Stimulated activated CD8-positive, alpha-beta memory T cell treated with anti-CD3 and anti-CD28 coated beads, Interleukin-15, amount 100 ng/mL, for 4 hours (primary cell): ENCODE measurements at regions not wholly inside any gene's neighbourhood (a gene's known extent, or its start where the extent isn't known, plus 50 kb on each side); places are given as distances from the start of the nearest gene placed in this dataset.

Experiments used
- DNase-seq, 2 donors: peaks; one replicate each; pipeline ENCODE4 v3.0.0-alpha.2; 2020; ENCODE audit warnings: low read depth in 2 of 2

DNA sequence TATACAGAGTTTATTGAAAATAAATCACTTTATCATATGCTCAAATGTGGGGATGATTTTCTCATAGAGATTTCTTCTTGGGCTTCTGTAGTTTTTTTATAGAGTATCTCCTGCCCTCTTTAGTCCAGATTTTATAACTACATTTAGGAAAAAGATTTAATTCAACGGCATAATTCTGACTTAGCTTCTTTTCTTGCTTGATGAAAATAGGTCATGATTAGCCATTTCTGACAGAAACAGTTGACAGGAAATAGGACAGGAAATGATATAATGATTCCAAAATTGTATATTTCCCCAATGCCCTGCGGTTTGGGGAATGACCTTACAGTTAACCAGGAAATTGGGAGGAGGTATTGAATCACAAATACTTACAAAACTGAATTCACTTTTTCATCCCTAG, 1531.9 kb upstream of the ACVR2A start:
- DNase-seq: no peak

DNA sequence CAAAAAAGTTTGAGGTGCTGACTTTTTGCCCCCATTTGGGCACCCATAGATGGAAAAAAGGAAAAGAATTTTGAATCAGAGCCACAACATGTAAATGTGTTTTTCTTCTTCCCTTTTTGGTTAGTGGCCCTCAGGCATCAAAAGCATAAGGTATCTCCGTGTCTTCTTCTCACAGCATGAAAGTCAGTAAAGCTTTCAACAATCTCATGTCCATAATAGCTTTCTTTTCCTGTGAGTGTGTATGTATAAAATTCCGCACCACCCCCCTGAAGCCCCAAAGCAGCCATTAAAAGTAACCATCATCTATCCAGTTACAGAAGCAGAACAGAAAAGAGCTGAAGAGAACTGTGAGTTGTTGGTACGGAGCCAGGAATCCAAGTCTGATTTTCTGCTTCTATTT, 1539.7 kb upstream of the ACVR2A start:
- no peak for DNase-seq

DNA sequence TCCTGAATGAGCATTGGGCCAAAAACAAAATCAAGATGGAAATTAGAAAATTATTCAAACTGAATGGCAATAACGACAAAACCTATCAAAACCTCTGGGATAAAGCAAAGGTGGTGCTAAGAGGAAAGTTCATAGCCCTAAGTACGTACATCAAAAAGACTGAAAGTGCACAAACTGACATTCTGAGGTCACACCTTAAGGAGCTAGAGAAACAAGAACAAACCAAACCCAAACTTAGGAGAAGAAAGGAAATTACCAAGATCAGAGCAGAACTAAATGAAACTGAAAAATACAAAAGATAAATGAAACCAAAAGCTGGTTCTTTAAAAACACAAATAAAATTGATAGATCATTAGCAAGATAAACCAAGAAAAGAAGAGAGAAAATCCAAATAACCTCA, 1543.5 kb upstream of the ACVR2A start:
- DNase-seq: no peak

DNA sequence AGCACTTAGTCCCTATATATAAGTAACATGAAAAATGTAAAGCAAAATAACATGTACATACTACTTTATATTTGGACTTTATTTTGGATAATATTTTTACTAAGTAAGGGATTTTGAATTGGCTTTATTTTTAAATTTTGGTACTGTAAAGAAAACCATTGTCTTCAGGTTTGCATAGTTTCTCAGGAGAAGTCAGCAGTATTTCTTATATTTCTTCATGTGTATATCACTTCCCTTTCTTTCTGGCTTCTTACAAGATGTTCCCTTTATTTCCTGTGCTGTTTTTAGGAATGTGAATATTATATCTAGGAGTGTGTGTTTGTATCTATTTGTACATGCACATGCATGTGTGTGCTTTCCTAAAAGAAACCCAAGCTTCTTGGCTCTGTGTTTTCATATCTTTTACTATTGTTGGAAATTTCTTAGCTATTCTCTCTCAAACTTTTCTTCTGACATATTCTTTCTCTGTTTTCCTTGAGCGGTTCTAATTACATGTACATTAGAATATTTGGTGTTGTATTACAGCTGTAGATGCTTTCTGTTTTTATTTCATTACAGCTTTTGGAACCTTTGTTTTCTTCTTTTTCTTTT, 1549.7 kb upstream of the ACVR2A start:
- no peak for DNase-seq

DNA sequence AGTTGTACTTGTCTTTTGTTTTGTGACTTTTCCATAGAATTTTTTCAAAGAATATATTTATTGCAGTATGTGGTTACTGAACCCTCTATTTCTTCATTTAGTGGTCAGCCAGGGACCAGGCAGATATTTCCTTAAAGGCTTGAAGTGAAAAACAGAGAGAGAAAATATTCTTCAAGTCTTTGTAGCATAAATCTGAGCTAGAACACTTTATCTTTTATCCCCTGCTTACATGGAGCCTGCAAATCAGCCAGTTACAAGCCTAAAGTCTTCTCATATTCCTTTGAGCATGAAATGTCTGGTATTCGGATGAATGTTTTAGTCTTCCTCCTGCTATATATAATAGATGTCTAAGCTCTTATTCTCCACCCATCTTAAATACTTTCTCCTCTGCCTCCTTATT, 1557.5 kb upstream of the ACVR2A start:
- DNase-seq: no peak

DNA sequence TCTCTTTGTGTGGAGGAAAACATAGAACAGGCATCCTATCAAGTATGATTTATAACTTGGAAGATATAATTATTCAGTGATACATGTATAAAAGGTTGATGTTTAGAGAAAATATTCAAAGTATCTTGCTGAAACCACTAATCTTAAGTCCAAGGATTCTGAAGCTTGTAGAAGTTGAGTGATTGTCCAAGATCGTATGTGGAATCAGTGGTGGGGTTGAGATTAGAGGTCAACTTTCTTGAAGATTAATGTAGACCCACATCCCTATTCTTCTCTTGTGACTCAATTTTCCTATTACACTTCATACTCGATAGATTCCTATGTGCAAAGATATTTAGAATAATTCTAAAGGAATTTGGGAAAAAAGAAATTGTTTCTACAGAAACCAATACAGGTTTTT, 1565.9 kb upstream of the ACVR2A start:
- DNase-seq: no peak

DNA sequence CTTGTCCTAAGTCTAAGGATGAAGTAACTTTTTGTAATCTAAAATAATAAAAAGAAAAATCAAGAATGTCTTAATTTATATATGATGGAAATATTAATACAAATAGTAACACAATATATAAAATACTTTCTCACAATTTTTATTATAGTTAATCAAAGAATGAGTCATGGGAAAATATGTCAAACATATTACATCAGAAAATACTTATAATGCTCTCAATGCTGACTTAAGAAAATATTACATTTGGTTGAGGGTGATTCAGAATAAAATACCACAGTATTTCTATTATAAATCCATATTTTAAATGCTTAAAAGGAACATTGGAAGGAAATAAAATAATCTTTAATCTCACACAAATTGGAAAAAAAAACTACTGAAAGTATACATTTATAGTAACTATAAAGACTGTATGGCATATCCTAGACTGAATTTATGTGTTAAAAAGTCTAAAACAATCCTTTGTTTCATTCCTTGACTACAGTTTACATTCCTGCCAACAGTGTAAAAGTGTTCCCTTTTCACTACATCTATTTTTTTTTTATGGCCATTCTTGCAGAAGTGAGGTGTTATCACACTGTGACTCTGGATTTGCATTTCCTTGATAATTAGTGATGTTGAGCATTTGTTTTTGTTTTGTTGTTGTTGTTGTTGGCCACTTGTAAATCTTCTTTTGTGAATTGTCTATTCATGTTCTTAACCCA, 1573.5 kb upstream of the ACVR2A start:
- no peak for DNase-seq

DNA sequence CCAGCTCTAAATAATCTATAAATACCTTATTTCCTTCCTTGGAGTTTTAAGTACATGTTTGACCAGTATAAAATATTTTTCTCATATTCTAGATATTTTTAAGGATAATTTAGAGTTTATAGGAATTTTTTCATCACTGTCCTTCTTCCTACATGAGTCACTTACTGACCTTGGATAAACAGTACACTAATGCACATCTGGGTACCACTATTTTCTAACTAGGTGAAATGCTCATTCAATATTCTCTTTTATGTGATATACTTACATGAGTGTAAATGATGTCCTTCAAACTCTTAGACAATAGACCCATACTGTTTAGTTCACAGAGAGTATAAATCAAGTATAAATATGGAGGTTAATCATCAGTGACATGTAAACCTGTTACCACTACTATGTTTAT, 1574.2 kb upstream of the ACVR2A start:
- no peak for DNase-seq

DNA sequence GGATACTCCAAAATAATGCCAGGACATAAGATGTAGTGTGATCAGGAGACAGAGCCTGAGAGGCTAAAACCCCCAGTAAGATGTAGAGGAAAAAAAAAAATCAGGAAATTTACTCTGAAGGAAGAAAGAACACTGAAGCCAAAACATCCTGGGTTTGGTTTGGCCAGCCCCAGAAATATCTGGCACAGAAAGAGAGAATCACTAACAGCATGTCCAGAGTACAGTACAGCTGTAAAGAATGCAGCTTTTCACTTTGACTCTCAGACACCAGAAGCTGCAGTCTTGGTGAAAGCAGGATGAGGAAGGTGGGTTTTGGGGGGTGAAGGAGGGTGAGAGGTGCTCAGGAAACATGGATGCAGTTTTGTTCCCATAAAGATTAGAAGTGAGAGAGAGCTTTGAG, 1577.7 kb upstream of the ACVR2A start:
- no peak for DNase-seq

DNA sequence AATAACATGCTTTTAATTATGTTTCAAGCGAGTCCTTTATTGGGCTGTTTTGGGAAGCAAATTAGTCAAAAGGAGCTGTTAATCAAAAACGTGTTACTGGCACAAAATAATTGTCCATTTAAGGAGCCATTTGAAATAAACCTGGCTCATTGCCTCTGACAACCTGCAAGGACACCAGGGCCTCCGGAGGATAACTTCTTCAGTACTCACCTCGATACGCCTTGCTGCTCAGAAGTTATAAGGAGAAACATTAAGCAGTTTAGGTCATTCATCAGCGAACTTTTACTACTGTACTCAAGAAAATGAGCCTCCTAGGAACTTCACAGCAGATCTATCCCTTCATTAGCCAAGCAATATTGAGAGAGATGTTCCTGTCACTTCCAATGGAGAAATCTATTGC, 1579.2 kb upstream of the ACVR2A start:
- no peak for DNase-seq

DNA sequence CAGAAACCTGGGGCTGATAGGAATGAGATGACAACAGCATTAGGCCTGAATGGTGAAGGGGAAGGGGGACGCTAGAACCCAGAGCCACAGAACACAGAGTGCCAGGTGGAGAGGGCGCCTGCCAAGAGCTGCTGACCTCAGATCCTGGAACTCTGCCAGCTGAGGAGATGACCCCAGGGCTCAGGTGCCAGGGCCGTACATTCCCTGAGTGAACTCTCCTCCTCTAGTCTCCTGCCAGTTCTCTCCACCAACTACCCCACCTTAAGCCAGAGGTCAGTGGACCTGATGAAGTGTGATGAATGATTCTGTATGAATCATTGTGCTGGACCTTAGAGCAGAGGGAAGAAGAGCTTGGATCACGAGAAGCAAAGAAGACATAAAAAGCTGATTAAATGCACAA, 1582.2 kb upstream of the ACVR2A start:
- no peak for DNase-seq

DNA sequence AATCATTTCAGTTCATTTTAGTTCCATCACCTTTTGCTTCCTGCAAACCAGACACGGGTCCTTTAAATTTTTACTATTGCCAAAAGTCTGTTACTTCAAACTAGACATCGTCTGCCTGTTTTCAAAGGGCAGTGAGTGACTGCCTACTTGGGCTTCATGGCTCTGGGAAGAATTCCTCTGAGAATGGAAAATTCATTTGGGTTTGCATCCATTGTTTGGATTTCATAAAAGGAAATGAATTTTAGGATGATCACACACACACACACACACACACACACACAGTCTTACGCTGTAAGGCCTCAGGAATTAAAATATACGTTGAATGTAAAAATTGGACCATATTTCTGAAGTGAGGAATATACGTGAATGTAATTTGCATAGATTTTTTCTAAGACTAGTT, 1584.3 kb upstream of the ACVR2A start:
- DNase-seq: no peak

DNA sequence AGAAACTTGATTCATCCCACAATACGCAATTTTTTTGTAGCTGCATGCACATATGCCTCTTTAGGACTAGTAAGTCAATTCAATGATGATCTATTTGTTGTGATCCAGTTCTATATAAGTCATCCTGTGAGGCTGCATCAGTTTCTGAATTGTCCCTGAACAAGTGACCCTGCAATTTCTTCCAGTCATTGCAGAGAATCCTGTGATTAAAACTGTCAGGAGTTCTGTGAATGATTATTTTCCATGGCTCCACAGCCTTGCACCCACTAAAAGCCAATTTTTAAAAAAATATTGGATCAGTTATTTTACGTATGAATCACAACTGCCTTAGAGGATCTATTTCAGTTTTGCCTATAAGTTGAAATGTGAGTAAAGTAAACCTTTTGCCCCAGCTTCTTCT, 1585.0 kb upstream of the ACVR2A start:
- DNase-seq: no peak

DNA sequence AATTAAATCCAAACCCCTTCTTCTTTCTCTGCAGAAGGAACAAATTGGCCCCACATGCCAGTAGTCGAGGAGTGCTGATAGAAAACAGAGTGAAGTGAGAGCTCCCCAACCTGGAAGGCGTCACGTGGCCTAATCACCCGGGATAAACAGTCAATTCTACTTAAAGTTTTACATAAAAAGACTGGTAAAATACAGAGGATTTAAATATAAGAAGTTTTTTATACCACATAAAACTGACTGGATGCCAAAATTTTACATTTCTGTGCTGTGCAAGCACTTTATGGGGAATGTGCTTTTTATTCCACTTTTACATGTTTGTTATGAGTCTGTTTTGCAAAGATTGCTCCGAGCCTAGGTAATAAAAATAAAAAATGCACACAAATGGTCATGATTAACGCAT, 1586.8 kb upstream of the ACVR2A start:
- no peak for DNase-seq

DNA sequence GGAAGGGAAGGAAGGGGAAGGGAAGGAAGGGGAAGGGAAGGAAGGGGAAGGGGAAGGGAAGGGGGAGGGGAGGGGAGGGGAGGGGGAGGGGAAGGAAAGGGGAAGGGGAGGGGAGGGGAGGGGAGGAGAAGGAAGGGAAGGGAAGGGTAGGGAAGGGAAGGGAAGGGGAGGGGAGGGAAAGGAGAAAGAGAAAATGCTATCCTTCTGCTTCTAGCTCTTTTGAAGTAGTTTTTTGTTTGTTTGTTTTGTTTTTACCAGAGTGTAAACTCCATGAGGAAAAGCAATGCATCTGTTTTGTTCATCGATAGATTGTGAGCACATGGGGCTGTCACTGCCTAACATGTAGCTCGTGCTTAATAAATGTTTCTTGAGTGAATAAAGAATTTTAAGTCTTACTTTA, 1592.7 kb upstream of the ACVR2A start:
- no peak for DNase-seq

DNA sequence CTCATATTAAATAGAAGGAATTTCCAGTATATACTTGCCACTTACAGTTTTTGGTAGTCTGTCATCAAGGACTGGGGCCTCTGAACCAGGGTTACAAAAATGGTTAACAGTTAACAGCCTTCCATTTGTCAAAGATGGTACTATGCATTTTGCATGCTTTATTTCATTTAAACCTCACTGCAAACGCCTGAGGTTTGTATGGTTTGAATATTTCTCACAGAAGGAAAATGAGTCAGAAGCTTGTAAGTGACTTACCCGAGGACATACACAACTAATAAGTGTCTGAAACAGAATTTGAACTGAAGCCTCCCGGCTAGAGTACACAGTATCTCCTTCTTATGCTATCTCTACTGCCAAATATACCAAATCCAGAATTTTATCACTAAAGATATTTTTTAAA, 1593.5 kb upstream of the ACVR2A start:
- DNase-seq: no peak

DNA sequence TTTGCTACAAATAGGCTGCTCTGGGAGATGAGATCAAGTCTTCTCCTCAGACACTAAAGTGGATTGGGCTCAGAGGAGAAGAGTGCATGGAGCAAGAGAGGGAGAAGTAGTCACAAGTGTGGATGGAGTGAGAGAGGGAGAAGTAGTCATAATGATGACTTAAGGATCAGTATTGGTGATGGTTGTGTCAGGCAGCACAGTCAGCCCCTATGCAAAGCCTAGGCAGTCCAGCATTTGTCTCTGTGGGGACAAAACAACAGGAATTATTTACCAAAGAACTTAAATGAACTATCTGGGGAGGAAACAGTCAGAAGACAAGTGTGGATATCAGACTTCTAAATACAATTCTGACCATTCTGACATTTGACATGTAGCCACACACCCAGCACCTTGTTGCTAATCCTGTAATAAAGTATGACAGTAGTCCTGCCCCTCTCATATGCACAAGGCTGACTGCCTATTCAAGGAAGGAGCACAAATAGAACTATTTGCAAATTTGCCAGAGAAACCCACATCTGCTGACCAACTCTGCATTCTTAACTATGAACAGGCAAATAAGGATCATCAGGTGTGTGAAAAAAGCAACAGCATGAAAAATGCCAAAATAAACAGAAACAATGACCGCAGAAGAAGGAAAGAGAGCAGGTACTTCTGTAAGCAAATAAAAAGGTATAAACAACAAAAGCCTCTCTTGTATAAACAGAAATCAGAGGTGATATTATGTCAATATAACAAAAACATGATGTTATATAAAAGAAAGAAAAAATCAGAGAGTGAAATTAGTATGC, 1597.9 kb upstream of the ACVR2A start:
- no peak for DNase-seq

DNA sequence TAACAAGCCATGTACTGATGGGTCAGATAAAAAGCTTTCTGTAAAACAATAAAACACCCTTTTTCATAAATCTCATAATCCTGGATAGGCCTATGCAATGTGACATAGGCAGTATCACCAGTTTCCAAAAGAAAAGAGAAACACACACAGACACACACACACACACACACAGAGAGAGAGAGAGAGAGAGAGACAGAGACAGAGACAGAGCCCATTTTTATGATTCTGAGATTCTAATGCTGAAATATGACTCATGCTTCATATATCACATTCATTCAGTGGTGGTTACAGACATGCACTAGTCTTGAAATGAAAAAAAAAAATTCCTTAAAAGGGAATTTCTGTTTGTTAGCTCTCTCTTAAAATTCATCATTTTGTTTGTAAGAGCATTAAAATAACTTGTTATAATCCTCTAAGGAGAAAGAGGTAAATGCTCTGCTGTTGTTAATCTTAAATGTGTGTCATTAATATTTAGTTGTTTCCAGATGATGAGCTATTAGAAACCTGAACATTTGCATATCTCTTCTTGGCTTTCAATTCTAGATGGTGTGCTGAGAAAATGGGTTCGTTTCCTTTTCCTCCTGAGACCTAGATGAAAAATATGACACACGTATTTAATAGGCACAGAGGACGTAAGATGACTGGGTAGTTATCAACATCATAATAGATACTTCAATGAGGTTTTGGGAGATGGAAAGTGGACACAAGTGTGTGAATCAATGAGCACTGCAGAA, 1598.7 kb upstream of the ACVR2A start:
- no peak for DNase-seq

DNA sequence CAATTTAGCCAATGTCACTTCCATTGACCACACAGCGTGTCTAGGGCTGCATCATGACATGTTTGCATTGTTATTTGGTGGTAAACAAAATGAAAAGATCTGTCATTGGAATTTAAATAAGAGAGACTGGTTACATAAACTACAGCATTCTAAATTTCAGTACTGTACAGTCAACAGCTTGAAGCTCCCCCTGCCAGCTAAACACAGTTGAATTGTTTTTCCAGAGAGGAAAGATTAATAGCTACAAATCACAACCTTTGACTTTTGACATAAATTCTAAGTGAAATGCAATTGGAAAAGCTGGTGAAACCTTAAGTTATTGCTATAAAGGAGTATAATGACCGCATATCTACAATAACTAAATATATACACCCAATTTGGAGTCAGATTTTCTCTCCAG, 1600.0 kb upstream of the ACVR2A start:
- DNase-seq: no peak

DNA sequence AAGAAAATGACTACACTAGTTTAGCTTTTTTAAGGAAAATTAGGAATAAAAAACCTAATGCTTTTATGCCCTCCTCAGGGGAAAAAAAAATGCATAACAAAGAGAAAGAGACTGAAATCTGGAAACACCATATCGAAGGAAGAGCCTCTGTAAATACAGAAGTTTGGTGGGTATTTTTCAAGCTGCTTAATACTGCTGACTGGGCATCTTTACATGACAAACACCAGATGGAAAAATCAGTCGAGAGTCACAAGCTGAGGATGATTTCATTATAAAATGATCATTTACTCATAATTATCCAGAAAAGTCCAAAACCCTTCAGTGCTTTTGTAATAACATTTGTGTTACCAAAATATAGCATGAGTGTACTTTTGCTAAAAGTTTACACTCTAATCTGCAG, 1600.7 kb upstream of the ACVR2A start:
- no peak for DNase-seq

DNA sequence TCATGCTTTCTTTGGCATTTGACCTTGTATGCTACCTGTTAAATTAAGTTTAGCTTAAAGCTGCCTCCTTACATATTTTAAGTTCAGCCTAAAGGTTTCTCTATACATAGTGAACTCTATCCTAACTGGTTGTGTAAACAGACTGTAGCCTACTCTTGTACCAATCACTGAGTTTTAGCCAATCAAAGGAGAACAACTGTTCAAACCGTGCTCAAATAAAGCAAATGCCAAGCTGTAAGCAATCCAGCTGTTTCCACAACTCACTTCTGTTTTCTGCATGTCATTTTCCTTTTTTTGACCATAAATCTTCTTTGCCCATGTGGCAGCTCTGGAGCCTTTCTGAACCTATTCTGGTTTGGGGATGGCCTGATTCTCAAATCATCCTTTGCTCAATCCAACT, 1603.8 kb upstream of the ACVR2A start:
- no peak for DNase-seq

DNA sequence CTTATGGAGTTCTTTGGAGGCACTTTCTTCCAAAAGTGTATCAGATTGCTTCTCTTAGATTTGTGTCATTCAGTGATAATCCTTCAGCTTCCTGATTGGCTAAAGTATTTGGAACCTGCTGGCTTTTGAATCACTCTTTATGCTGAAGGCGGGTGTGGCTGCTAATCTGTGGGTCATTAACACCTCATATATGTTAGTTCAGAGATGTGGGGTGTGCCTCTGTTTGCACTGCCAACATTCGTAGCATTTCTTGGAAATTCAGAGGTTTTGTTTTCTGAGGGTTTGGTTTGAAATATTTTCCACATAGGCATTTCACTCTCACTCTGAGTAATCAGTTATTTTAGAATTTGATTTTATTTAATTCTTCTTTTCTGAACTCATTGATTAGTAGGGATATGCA, 1604.4 kb upstream of the ACVR2A start:
- no peak for DNase-seq
